SK-N-DZ (cell line): ENCODE measurements at regions not wholly inside any gene's neighbourhood (a gene's known extent, or its start where the extent isn't known, plus 50 kb on each side); places are given as distances from the start of the nearest gene placed in this dataset.
"Not testable (repeated sequence)": the region's sequence is repeated elsewhere in the genome, so short reads cannot be mapped to it uniquely, and the experiment has no call there.

Source experiments
- DNase-seq: peaks from one replicate; pipeline ENCODE4 v3.0.0-alpha.2; 2015; ENCODE audit warnings: low spot score

DNA sequence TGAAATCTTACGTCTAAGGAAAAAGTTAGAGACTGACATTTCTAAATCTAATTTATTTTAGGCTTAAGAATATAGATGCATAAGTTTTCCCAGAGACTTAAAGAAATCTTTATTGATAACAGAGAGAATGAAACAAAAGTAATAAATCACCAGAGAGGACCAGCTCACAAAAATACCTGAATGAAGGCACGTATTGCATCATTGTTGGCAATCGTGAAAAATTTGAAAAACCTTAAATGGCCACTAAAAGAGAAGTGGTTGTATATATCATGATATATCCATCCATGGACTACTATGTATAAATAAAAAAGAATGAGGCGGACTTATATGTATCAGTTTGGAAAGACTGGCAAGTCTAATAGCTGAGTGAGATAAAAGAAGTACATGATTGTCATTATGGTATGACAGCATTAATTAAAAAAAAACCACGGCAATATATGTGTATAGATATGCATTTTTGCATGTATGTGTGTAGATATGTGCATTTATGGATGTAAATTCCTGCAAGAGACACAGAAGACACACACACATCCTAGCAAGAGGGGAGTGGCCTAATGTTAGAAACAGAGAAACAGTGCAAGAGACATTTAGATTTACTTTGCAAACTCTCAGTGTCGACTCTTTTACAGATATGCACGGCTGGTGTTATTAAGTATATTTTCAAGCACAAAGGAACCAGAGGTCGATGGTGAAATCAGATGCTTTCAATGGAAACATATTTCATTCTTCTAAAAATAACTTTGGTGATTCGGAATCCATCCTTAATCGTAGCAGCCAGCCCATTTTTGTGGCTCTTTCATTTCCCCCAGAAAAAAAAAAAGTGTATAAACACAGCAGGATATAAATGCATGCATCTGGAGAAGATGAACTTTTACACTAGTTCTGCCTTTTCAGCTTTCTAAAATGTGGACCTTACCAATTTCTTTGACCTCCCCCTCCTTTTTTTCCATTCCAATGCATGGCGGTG is 156.1 kb upstream of the SALL4 start:
- no peak for DNase-seq

- DNase-seq: no peak
These were observed 153.4 kb upstream of the SALL4 start for GRCh38 chr20:51955756-51956155.

DNA sequence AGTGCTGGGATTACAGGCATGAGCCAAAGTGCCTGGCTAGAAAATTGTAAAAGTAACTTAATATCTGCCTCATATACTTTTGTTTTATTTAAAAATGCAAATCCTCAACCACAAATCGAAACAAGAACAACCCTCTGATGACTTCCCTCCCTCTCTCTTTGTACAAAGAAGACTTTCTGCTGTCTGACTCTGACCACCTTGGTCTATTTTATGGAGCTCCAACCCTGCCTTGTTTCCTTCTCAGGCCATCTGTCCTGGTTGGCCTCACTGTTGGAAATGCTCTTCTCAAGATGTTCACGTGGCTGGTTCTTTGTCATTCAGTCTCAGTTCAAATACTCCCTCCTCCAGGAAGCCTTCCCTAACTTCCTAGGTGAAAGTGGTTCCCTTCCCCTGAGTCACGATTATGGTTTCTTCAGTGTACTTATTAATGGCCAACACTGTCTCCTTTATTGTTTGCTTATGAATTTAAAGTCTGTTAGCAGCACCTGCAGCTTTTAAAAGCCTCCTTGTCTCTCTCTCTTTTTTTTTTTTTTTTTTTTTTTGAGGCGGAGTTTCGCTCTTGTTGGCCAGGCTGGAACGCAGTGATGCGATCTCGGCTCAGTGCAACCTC is 151.5 kb upstream of the SALL4 start:
- DNase-seq: no peak

DNA sequence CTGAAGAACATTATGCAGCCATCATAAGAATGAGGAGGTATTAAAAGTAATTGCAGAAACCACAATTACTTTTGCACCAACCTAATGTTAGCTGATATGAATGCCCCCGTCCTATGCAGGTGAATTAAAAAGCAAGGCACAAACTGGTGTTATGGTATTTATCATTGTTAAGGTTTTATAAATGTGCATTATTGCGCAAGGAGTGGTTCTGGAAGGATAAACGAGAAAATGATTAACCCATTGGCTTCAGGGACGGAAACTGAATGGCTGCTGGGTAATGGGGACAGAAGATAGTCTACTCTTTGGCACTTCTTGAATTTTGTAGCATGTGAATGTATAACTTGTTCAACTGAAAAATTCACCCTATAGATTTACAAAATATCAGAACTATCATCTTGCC is 148.6 kb upstream of the SALL4 start:
- DNase-seq: no peak

DNA sequence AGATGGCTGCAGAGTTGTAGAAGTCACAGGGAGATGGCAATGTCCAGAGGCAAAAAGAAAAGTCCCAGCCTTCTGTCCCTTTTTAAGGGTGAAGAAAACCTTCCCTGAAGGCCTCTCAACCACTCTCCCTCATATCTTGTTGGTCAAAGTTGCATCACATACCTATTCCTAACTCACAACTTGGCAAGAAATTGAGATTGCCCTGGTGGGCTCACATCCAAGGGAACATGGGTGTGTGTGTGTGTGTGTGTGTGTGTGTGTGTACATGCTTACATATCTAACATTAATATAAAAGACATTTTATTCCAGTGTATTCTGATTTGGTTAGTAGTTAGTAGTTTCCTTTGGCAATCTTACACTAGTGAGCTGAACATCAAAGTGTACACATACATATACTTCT is 144.3 kb upstream of the SALL4 start:
- DNase-seq: no peak

- DNase-seq: no peak
These were observed 143.6 kb upstream of the SALL4 start for GRCh38 chr20:51945881-51946280.

GRCh38 chr20:51945177-51945576 is 142.9 kb upstream of the SALL4 start:
- no peak for DNase-seq

DNA sequence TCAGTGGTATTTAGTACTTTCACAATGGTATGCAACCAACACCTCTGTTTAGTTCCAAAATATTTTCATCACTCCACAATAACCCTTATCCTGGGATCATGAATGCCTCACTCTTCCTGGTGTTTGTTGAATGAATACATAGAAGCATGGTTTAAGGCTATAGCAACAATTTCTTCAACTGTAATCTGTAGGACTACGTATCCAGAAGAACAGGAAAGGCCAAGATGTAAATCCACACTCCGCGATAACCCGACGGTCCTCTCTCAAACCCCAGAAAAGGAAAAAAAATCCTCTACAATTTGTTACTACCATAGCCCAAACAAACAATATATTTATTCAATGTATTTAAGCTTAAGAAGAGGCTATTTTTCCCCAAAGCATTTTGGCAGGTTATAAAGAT is 141.4 kb upstream of the SALL4 start:
- DNase-seq: no peak

GRCh38 chr20:51943326-51943725 is 141.0 kb upstream of the SALL4 start:
- not testable (repeated sequence) for DNase-seq

DNA sequence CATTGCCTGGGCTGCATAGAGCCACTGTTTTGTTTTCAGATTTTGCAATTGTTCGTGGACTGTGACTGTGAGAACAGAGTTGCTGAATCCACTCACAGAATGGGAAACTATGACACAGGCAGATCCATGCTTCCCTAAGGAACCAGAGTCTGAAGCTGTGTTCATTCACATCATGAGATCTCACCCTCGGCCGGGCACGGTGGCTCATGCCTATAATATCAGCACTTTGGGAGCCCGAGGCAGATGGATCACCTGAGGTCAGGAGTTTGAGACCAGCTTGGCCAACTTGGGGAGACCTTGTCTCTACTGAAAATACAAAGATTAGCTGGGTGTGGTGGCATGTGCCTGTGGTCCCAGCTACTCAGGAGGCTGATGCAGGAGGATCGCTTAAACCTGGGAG is 139.2 kb upstream of the SALL4 start:
- no peak for DNase-seq

DNA sequence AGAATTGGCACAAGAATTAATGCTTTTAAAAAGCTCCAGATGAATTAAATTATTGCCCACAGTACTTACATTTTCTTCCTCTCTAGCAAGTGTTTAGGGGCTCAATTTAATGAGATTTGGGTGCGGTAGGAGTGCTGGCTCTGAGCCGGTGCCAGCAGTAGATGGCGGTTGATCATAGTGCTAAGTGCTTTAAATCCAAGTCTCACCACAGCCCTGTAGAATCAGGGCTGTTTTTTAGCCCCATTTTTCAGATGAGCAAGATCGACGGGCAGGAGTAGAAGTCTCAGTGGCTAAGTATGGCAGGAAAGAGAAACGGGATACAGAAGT is 136.9 kb upstream of the SALL4 start:
- DNase-seq: no peak

DNA sequence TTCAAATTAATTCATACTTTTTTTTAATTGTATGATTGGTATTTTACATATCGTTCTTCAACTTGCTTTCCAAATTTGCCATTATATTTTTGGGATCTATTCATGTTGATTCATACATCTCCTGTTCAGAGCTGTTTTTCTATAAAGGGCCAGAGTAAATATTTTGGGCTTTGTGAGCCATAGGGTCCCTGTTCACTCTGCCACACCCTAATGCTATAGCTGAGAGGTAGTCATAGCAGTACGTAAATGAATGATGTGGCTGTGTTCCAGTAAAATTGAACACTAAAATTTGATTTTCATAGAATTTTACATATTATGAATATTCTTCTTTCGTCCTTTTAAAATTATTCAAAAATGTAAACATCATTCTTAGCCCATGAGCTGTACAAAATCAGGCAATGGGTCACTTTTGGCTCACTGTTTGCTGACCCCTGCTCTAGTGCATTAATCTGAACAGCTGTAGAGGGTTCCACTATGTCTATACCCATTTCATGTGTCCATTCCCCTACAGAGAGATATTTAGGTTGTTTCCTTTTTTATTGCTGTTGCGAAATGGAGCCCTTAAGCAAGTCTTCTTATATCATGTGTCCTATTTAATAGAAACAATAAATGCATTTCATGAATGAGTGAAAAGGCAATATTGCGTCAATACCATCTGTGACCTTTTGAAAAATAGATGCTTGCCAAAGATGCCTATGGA is 136.4 kb upstream of the SALL4 start:
- DNase-seq: no peak

DNA sequence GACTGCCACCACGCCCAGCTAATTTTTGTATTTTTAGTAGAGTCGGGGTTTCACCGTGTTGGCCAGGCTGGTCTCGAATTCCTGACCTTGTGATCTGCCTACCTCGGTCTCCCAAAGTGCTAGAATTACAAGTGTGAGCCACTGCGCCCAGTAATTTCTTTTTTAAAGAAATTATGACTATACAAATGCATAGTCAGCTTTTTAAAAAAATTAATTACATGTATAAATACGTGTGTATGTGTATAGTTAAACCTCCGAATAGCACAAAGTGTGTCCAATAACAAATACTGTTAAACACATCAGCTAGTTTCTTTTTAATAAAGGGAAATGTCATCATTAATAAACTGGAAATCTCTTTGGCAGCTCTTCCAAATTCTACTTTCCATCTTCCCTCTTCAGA is 135.5 kb upstream of the SALL4 start:
- DNase-seq: no peak

- DNase-seq: no peak
These were observed 134.1 kb upstream of the SALL4 start for GRCh38 chr20:51936377-51936776.

DNA sequence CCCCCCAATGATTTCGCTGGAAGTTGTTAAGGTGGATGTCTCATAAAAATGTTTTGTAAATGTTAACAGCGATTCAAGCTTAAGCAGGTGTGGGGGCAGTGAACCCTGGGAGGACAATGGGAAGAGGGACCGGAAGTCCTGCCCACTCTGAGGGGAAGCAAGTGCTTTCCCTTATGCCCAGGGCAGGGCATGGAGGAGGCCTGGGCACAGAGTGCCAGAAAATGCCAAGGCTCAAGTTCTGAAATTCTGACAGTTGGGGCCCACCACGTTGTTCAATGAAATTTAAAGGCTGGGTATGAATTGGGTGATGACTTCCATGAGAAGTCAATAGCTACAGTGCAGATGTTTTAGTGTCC is 132.7 kb upstream of the SALL4 start:
- DNase-seq: no peak

GRCh38 chr20:51934301-51935002 is 132.1 kb upstream of the SALL4 start:
- DNase-seq: no peak

- DNase-seq: no peak
These were observed 129.1 kb upstream of the SALL4 start for GRCh38 chr20:51931371-51931781.

- no peak for DNase-seq
These were observed 128.5 kb upstream of the SALL4 start for GRCh38 chr20:51930775-51931174.

- DNase-seq: no peak
These were observed 126.6 kb upstream of the SALL4 start for GRCh38 chr20:51928931-51929330.

DNA sequence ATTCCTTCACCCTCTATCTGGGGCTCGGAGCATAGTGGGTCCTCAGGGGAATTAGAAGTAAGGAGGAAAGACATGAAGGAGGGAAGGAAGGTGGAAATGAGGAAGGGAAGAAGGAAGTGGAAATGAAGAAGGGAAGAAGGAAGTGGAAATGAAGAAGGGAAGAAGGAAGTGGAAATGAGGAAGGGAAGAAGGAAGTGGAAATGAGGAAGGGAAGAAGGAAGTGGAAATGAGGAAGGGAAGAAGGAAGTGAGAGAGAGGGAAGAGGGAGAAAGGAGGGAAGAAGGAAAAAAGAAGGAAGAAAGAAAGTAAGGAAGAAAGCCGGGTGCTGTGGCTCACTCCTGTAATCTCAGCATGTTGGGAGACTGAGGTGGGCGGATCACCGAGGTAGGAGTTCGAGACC is 125.6 kb upstream of the SALL4 start:
- not testable (repeated sequence) for DNase-seq

DNA sequence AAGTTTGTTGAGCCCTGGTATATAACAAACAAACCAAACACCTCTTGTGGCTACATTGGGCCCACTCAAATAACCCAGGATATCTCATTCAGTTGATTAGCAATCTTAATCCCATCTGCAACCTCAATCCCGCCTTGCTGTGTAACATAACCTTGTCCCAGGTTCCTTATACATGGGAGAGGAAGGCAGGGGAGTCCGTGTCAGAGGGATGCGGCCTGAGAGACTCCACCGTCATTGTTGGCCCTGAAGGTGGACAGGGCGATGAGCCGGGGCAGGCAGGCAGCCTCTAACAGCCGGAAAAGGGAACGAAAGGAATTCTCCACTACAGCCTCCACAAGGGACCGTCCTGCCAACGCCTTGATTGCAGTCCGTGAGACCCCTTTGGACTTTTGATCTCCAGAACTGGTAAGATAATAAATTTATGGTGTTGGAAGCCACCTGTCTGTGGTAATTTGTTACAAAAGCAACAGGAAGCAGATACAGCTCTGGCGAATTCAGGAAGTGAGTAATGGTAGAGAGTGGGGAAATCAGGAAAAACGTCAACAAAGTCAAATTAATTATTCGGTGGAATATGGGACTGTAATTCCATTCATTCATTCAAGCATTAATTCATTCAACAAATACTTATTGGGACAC is 124.5 kb upstream of the SALL4 start:
- DNase-seq: no peak

- DNase-seq: no peak
These were observed 122.2 kb upstream of the SALL4 start for GRCh38 chr20:51924509-51924908.
